ENCODE measurements at regions not wholly inside any gene's neighbourhood (a gene's known extent, or its start where the extent isn't known, plus 50 kb on each side); places are given as distances from the start of the nearest gene placed in this dataset.

DNA sequence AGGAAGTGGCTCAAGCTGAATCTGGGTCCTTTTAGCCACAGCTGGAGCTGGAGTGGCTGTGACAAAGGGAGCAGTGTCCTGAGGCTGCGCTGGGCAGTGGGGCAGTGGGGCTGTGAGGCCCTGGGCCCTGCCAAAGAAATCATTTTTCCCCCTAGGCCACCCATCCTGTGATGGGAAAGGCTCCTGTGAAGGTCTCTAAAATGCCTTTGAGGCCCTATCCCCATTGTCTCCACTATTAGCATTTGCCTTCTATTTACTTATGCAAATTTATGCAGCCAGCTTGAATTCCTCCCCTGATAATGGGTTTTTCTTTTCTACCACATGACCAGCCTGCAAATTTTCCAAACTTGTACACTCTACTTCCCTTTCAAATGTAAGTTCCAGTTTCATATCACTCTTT lies 539.2 kb downstream of the MEI4 start:
- Histone ChIP-seq H3K56ac (ENCODE audit: extremely low read depth, insufficient read depth, low read length) (no peak overlapping the region), H3K36me3 (ENCODE audit: control insufficient read depth, insufficient read depth, low read length) (no peaks in the 10 kb centered on the region), H3K18ac (ENCODE audit: low read depth, low read length) (no peak overlapping the region), H3K27me3 (ENCODE audit: control insufficient read depth, insufficient read depth, low read length) (no peaks in the 10 kb centered on the region), H3K4me2 (ENCODE audit: low read depth, low read length) (no peak overlapping the region), H4K91ac (ENCODE audit: insufficient read depth, low read depth, low read length) (no peak overlapping the region), H3K14ac (replicated peaks; ENCODE audit: low read depth, low read length) (no peak overlapping the region), H4K20me1 (ENCODE audit: insufficient read depth, low read length) (no peaks in the 10 kb centered on the region), H4K5ac (ENCODE audit: low read depth, low read length) (no peak overlapping the region), H3K9me3 (ENCODE audit: control insufficient read depth, insufficient read depth, low read length) (peaks cover 8% of the 10 kb centered on the region), H4K8ac (ENCODE audit: low read depth in 2 of 2, low read length in 2 of 2) (no peak overlapping the region), H3K4me1 (ENCODE audit: control insufficient read depth, insufficient read depth, low read length) (no peaks in the 10 kb centered on the region), H3K9ac (ENCODE audit: low read depth, low read length) (no peak overlapping the region), H2AK9ac (replicated peaks; ENCODE audit: low read depth, low read length, poor library complexity) (no peak overlapping the region), H3K4ac (ENCODE audit: low read depth, low read length) (no peak overlapping the region), H3K79me1 (ENCODE audit: low read depth in 1 of 2, low read length in 2 of 2) (no peaks in the 10 kb centered on the region), H2BK20ac (ENCODE audit: low read depth, low read length) (no peak overlapping the region), H2AK5ac (ENCODE audit: low read depth, low read length) (no peak overlapping the region), H3K9me1 (ENCODE audit: insufficient read depth, low read length) (no peaks in the 10 kb centered on the region), H2AFZ (replicated peaks; ENCODE audit: low read length, poor library complexity) (no peak overlapping the region), H2BK5ac (ENCODE audit: low read depth, low read length, poor library complexity, severe bottlenecking) (no peak overlapping the region), H3K4me3 (ENCODE audit: insufficient read depth, low read depth, low read length) (no peak overlapping the region), H3K27ac (ENCODE audit: insufficient read depth, low read length) (no peak overlapping the region), H2BK15ac (ENCODE audit: low read depth, low read length) (no peak overlapping the region), H2BK120ac (ENCODE audit: low read depth, low read length) (no peak overlapping the region), H3K23ac (ENCODE audit: low read depth, low read length) (no peak overlapping the region)
- ATAC-seq (ENCODE audit: low read depth): no peak
- no TSS peak for BruUV-seq (replicated peaks)
- TF ChIP-seq RCOR1 (IDR thresholded peaks at IDR 0.05; ENCODE audit: insufficient replicate concordance, low read length): no peak
- TF ChIP-seq FOS (IDR thresholded peaks at IDR 0.05; ENCODE audit: low read depth, low read length): no peak
- TF ChIP-seq, protein P1, sequence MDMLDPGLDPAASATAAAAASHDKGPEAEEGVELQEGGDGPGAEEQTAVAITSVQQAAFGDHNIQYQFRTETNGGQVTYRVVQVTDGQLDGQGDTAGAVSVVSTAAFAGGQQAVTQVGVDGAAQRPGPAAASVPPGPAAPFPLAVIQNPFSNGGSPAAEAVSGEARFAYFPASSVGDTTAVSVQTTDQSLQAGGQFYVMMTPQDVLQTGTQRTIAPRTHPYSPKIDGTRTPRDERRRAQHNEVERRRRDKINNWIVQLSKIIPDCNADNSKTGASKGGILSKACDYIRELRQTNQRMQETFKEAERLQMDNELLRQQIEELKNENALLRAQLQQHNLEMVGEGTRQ (IDR thresholded peaks at IDR 0.05; ENCODE audit: low read depth, low read length): no peak
- TF ChIP-seq MAZ (IDR thresholded peaks at IDR 0.05; ENCODE audit: borderline replicate concordance, low read depth, low read length): no peak
- TF ChIP-seq MXI1 (IDR thresholded peaks at IDR 0.05; ENCODE audit: borderline replicate concordance, low read depth, low read length): no peak
- TF ChIP-seq CEBPB (IDR thresholded peaks at IDR 0.05; ENCODE audit: low read depth, low read length): no peak
- no peak for TF ChIP-seq RAD21 (IDR thresholded peaks at IDR 0.05; ENCODE audit: low read length)
- intact Hi-C loops (cut with micrococcal nuclease): no loop called here
- CTCF ChIA-PET: no interaction called here
- dilution Hi-C loops (cut with HindIII; ENCODE audit: low sequenced_read_pairs, unreplicated experiment): no loop called here
- DNase-seq: no peak
- POLR2A ChIA-PET (ENCODE audit: unreplicated experiment): no interaction called here
- in situ Hi-C loops (cut with MboI; ENCODE audit: low sequenced_read_pairs): no loop called here
- no CpG with 5 or more reads among the region's 1 CpG for WGBS, 2 experiments (ENCODE audit: extremely low coverage in 2 of 2, insufficient read length in 1 of 2)

Data from IMR-90 (cell line).